HG03103 (cell line): ENCODE measurements at regions not wholly inside any gene's neighbourhood (a gene's known extent, or its start where the extent isn't known, plus 50 kb on each side); places are given as distances from the start of the nearest gene placed in this dataset.
"Not testable (repeated sequence)": the region's sequence is repeated elsewhere in the genome, so short reads cannot be mapped to it uniquely, and the experiment has no call there.

Experiments
- ATAC-seq: cut with Tn5 transposase; IDR thresholded peaks from one replicate; pipeline ENCODE4 v1.9.1; 2021; ENCODE audit warnings: low read depth; ENCODE audit not compliant: unreplicated experiment

DNA sequence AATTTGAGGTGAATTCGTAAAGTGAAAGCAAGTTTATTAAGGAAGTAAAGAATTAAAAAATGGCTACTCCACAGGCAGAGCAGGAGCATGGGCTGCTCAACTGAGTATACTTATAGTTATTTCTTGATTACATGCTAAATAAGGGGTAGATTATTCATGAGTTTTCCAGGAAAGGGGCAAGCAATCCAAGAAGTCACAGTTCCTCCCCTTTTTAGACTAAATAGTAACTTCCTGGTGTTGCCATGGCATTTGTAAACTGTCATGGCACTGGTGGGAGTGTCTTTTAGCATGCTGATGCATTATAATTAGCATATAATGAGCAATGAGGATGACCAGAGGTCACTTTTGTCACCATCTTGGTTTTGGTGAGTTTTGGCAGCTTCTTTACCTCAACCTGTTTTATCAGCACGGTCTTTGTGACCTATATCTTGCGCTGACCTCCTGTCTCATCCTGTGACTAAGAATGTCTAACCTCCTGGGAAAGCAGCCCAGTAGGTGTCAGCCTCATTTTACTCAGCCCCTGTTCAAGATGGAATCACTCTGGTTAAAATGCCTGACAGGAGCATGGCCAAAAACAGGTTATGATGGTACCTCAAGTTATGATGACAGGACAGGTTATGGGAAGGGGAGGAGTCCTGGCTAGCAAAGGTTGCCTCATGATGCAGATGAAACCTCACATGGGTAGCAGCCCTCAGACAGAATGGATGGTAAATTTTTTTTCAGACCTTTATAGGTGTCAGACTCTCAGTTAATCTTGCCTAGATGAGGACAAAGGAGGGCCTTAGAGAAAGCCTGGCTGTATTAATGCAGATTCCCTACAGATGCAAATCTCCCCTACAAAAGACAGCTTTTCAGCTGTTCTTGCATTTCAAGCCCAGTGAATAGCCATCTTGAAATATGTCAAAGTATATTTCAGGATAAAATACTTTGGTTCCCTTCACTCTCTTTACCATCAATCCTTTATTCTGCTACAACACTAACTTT, 49.7 kb downstream of the SIPA1L2 start:
- ATAC-seq = no peak

DNA sequence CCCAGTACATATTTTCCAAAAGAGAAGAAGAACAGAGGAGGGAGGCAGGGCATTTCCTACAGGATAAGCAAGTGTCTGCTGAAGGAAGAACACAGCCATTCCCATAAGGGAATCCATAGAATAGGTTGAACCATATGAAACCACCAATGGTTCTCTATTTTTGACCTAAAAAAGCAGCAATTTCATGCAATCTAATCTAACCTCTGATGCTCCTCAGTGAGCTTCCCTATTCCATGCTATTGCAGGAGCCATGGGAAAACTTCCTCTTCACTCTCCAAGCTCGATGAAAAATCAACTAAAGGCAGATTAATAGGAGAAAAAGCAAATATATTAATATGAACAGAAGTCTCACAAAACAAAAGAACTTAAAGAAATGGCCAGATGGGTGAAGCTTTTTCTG, 50.5 kb downstream of the SIPA1L2 start:
- no peak for ATAC-seq

DNA sequence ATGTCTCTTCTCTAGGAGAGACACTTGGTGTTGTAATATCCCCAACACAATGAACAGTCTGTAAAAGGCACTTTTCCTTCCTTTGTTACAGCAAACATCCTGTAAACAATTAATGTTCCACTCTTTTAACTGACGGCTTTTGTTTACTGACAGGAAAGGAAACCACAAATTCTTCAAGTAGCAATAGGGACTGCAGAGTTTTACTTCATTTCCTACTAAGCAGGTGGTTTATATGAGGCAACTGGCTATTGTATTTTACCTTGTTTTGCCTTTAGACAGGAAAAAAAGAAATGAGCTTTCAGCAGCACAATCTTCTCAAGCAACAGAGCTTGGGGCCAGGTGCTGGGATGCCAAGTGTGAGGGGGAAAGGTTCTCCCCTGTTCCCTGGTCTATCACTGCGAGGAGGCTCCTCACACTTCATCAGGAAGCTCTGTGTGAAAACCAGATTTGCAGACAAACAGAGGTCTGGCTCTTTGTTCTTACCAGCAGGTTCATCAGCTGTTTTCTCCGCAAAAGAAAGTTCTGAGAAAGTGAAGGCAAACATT, 51.2 kb downstream of the SIPA1L2 start:
- no peak for ATAC-seq

DNA sequence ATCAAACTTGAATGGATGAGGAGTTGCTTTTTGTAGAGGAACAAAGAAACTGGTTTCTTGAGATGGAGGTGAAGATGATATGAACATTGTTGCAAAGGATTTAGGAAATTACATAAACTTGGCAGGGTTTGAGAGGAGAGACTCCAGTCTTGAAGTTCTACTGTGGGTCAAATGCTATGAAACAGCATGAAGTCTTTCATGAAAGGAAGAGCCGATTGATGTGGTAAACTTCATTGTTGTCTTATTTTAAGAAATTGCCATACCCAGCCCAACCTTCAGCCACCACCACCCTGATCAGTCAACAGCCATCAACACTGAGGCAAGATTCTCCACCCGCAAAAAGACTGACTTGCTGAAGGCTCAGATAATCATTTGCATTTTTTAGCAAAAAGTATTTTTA, 52.2 kb downstream of the SIPA1L2 start:
- no peak for ATAC-seq

DNA sequence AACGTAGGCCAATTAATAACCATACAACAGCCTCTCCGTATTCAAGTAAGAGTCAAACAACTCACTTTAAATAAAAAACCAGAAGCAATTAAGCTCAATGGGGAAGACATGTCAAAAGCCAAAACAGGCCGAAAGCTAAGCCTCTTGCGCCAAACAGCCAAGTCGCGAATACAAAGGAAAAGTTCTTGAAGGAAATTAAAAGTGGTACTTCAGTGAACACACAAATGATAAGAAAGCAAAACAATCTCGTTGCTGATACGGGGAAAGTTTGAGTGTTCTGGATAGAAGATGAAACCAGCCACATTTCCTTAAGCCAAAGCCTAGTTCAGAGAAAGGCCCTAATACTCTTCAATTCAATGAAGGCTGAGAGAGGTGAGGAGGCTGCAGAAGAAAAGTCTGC, 53.4 kb downstream of the SIPA1L2 start:
- ATAC-seq = no peak

DNA sequence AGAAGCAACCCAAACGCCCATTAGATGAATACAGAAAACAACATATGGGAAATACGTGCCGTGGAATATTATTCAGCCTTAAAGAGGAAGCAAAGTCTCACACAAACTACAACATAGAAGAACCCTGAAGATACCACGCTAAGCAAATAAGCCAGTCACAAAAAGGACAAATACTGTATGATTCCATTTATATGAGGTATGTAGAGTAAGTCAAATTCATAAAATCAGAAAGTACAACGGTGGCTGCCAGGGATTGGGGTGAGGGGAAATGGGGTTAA, 54.2 kb downstream of the SIPA1L2 start:
- ATAC-seq = no peak

DNA sequence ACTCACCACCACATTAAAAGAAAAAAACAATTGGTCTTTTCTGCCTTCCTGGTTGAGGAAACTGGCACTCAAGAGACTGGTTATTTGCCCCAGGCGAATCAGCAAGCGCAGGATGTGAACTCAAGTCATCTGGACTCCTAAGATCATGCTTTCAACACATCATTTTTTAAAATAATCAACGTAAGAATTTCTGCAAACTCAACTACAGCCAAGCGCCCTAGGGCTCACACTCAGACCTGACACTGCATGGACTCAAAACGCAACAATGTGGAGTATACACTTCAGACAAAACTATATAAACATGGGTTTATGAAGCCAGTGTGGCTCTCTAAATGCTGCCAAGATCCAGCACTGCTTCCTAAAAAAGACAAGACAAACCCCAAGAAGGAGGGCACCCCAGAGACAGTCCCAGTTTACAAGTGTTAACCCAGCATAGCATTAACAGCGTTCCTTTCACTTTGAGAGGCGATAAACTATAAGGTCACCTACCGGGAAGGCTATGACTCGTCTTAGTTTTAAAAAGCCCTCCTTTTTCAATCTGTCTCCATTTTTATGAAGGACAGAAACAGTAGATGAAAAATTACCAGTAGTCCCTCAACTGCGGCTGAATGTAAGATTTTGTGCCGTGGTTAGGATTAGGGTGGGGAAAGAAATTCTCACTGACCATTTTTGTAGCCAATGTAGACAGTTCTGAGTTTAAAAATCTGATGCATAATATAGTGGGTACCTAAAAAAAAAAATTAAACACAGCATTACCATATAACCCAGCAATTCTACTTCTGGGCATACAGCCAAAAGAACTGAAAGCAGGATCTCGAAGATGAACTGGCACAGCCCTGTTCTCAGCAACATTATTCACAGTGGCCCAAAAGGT, 54.8 kb downstream of the SIPA1L2 start:
- no peak for ATAC-seq

DNA sequence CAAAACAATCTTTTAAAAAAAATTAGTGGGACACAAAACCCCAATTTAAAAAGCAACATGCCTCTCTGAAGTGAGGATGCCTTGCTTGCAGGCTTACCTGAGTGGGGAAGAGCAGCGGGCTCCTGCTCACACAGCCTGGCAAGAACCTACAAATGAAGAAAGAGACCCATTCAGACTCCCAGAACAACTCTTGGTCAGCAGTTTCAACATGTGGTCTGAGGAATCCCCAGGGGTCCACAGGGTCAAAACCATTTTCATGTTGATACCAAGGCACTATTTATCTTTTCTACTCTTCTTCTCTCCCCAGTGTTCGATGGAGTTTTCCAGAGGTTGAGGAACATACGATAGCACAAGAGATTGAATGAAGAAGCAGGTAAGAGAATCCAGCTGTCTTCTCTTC, 55.9 kb downstream of the SIPA1L2 start:
- ATAC-seq = no peak

DNA sequence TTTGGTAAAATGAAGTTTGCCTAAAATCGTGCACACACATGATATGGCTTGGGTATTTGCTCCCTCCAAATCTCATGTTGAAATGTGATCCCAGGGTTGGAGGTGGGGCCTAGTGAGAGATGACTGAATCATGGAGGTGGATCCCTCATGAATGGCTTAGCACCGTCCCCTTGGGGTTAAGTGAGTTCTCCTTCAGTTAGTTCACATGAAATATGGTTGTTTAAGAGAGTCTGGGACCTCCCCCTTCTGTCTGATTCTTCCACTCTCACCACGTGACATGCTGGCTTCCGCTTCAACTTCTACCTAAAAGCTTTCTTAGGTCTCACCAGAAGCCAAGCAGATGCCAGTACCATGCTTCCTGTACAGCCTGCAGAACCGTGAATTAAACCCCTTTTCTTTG, 58.4 kb downstream of the SIPA1L2 start:
- no peak for ATAC-seq

DNA sequence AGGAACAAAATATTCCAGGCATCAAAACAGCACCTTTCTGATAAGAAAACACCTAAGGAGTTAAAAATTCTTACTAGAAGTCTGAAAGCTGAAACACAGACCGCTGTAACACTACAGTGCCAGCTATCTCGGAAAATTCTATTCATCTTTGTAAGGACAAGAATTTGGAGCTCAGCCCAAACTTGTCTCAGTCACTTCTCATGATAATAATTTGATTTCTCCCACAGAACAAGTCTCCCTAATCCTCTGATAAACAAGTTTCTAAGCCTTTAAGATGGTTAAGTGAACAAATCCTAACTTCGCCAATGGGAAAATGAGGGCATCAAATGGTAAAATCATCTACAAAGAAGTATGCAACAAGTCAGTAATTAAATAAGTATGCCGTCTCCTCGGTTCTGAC, 59.9 kb downstream of the SIPA1L2 start:
- no peak for ATAC-seq

DNA sequence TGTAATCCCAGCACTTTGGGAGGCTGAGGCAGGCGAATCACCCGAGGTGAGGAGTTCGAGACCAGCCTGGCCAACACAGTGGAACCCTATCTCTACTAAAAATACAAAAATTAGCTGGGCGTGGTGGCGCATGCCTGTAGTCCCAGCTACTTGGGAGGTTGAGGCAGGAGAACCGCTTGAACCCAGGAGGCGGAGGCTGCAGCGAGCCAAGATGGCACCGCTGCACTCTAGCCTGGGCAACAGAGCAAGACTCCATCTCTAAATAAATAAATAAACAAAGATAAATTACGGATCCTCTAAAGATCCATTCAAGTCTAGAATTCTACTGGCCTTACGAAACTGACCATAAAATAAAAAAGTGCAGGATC, 60.4 kb downstream of the SIPA1L2 start:
- not testable (repeated sequence) for ATAC-seq

DNA sequence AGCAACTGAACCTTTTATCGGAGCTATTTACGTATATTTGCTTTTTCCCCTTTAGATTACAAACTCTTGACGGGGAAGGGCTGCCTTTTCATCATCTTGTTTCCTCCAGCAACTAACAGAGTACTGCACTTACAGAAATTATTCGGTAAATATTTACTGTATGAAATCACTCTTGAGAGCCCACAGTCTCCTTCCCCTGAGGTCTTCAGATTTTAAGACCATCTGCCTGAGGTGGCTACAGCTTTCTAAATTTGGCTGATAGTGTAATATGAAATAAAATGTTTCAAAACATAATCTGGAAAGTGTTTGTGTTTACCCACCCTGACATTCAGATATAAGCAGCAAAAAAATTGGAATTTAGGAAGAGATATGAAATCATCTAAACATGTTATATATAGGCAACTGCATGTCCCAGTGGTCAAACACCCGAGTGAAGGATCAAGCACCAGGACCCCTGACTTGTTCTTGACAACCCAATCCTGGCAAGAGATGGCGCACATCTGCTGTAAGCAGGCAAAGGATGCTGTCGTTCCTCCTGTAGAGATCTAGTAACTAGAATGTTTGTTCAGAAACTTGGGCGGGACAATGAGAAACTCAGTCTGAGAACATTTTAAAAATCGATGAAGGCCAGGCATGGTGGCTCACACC, 60.9 kb downstream of the SIPA1L2 start:
- ATAC-seq = no peak

DNA sequence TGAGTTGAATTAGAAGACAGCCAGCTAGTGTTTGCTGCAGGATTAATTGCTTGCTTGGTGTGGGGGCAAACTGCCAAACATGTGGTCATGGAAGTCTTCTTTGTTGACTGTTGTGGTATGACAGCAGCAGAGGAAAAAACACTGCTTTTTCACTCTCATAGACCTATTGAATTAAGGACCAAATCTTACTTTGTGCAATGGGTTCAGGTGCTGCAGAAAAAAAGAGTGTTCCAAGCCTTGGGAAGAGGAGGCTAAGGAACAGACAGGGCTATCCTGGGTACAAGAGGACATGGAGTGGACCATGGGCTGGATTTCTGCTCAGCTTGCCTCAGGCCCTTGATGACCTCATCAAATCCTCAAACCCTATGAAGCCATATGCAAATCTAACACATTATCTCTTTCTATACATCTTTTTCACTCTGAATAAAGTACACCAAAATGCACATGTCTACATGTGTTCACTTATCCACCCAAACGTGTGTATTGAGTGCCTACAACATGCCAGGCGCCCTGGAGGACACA, 61.5 kb downstream of the SIPA1L2 start:
- ATAC-seq = no peak

DNA sequence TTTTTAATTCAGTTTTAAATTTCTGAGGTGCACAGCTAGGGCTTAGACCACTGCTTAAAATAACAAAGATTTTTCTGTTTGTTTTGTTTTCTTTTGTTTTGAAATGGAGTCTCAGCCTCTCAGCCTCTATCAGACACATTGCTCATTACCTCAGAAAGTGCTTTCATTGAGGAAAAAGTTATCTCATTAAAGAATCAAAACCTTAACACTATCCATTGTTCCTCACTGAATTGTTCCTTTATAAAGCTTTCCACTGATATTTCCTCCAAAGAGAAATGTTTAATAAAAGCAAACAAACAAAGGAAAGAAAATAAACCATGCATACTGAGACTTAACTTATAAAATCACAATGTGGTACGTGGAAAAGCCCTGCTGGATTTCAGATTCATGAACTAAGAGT, 63.8 kb downstream of the SIPA1L2 start:
- ATAC-seq = no peak

DNA sequence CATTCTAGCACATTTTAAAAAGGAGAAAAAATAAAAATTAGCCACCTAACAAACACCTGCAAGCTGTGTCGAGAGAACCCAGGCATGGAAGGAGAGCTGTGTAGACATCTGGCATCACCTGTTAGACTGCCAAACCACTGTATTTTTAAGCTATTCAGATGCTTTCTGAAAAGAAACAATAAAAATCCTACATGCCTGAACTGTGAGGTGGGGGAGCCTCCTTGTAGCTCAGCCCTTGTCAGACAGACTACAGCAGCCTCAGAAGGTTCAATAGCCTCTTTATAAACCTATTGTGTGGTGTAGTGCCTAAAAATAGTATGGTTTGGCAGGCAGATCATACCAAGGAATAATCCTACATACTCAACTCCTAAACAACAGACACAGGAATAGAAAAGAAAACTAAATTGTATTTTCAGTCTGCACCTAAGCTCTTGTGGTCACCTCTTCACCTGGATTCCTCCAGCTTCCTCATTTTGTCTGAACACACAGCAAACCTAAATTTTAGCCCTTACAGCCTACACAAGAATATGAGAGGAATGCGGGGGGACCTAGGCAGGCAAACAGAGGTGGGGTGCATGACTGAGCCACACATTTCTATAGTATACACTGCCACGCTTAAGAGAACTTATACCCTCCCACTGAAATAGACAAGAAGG, 67.0 kb downstream of the SIPA1L2 start:
- no peak for ATAC-seq

DNA sequence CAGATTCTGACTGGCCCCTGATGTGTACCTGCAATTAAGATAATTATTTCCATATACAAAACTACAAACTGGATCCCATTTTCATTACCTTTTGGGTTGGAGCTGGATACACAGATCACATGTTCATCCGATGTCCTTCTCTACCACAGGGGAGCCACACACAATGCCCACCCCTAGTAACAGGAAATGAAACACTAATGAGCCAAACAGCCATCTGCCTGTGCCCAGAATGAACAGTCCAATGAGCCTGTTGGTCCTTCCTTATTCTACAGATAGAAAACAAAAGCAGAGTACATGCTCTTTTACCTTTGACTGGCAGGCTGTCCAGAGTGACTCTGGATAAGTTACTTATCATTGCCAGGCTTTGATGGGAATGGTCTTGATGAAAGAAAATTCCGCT, 68.6 kb downstream of the SIPA1L2 start:
- ATAC-seq = no peak

DNA sequence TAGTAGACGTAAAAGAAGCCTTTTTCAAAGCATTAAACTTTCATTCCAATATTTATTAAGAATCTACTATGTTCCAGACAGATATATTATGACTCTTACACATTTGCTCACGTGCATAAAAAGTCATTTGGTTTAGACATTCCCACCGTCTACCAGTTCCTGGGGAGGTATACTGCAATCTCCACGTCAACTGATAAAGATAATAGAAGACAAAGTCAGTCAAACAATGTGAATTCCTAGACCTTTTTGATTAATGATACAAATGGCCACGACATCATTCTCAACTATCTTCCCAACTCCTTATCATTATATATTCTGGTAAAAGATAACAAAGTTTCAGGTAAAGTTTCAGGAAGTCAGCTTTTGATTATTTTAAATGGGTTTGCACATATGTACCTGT, 69.0 kb downstream of the SIPA1L2 start:
- ATAC-seq = no peak

DNA sequence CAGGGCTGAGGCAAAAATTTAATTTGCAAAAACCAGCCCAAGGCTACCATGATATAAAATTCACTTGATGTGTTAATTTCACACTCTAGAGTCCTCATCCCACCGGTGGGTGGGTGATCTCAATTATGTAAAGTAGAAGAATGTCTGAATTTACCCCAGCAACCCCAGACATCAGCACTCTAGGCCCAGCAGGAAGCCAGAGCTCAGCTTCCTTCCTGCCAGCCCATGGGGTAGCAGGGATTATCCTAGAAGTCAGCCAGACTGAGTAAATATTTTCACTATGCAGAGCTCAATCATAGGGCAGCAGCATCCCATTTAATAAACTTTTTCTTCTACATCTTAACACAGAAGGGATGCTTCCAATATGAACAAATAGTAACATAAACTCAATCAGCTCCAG, 71.0 kb downstream of the SIPA1L2 start:
- ATAC-seq = no peak

DNA sequence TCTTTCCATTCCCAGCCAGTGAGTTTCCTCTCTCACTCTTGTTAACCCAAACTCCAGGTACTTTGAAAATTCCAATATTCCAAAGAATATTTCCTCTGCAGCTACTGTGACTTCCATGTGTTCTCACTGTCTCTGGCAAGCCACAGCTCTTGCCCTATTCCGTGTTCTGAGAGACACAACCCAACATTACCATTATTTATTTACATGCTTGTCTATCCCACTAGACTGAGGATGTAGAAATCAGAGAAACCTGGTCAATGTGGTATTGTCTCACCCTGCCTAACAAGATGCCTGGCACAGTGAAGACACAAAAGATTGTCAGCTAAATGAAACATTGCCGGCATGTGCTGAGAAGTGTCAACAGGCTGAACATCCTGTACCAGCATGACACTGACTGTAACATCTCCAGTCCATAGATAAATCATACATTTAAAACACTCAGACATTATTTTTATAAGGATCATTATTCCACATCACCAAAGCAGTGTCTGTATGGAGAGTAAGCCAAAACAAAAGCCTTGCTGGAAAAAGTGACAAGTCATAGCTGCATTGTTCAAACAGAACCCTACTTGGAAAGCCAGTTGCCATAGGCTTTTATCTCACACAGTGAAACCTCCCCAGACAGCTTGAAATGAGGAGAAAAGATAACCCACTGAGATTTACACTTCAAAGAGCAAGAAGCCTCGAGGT, 72.3 kb downstream of the SIPA1L2 start:
- no peak for ATAC-seq

DNA sequence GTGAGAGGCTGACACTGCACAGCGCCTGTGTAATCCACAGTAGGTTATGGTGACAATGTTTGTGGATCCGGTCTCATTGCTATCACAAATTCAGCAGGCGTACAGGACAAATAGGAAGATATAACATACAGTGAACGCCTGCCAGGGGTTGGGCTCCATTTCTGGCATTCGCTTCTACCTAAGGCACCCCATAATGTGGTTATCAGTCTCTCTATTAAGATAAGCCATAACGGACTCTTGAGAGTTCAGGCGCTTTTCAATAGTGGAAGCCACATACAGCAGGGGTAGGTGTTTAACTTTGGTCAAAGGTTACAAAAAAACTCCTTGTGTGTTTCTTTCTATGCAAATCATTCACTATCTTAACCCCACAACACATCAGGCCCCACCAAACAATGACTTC, 72.8 kb downstream of the SIPA1L2 start:
- no peak for ATAC-seq
